NB4 (cell line): ENCODE measurements at regions not wholly inside any gene's neighbourhood (a gene's known extent, or its start where the extent isn't known, plus 50 kb on each side); places are given as distances from the start of the nearest gene placed in this dataset.

Source experiments
- DNase-seq: peaks from one replicate; pipeline ENCODE4 v3.0.0; 2010; ENCODE audit warnings: low read depth
- H3K4me3 ChIP-seq: one replicate; pipeline ENCODE4 v1.5.1; 2011; ENCODE audit warnings: mild to moderate bottlenecking, low read depth, low read length, moderate library complexity
- MYC ChIP-seq: IDR thresholded peaks from 2 replicates; pipeline ENCODE4 v1.6.1; 2011; ENCODE audit warnings: low read depth, low read length
- POLR2A ChIP-seq: IDR thresholded peaks from 2 replicates; pipeline ENCODE4 v1.6.1; 2011; ENCODE audit warnings: mild to moderate bottlenecking; ENCODE audit not compliant: insufficient read length; ENCODE audit errors: extremely low read depth
- TF ChIP-seq, protein P1 (sequence below): IDR thresholded peaks from 2 replicates; pipeline ENCODE4 v1.6.1; 2011; ENCODE audit warnings: low read depth, low read length
- TF ChIP-seq, protein P2 (sequence below): IDR thresholded peaks from one replicate; pipeline ENCODE4 v1.5.1; 2012; ENCODE audit warnings: low read depth, low read length

- DNase-seq: no peak
- TF ChIP-seq MYC (no peak), POLR2A (no peak)
- TF ChIP-seq, protein P1, sequence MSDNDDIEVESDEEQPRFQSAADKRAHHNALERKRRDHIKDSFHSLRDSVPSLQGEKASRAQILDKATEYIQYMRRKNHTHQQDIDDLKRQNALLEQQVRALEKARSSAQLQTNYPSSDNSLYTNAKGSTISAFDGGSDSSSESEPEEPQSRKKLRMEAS: no peak
- TF ChIP-seq, protein P2, sequence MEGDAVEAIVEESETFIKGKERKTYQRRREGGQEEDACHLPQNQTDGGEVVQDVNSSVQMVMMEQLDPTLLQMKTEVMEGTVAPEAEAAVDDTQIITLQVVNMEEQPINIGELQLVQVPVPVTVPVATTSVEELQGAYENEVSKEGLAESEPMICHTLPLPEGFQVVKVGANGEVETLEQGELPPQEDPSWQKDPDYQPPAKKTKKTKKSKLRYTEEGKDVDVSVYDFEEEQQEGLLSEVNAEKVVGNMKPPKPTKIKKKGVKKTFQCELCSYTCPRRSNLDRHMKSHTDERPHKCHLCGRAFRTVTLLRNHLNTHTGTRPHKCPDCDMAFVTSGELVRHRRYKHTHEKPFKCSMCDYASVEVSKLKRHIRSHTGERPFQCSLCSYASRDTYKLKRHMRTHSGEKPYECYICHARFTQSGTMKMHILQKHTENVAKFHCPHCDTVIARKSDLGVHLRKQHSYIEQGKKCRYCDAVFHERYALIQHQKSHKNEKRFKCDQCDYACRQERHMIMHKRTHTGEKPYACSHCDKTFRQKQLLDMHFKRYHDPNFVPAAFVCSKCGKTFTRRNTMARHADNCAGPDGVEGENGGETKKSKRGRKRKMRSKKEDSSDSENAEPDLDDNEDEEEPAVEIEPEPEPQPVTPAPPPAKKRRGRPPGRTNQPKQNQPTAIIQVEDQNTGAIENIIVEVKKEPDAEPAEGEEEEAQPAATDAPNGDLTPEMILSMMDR: no peak
These were observed 234.5 kb upstream of the MAN1A1 start for GRCh38 chr6:119584088-119584487.

DNA sequence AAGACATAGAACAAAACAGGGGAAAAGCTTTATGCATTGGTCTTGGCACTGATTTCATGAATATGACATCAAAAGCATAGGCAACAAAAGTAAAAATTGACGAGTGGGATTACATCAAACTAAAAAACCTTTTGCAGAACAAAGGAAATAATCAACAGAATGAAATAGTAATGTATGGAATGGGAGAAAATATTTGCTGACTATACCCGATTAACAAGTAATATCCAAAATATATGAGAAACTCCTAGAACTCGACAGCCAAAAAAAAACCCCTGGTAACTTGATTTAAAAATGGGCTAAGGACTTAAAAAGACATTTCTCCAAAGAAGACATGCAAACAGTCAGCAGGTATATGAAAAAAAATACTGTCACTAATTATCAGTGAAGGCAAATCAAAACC is 231.7 kb upstream of the MAN1A1 start:
- H3K4me3 ChIP-seq: no peak overlapping the region
- TF ChIP-seq MYC: no peak
- TF ChIP-seq POLR2A: no peak
- TF ChIP-seq, protein P1: no peak
- TF ChIP-seq, protein P2: no peak
- no peak for DNase-seq

More at GRCh38 chr6:119584088-119584487, 234.5 kb upstream of the MAN1A1 start:
- H3K4me3 ChIP-seq: no peak overlapping the region

DNA sequence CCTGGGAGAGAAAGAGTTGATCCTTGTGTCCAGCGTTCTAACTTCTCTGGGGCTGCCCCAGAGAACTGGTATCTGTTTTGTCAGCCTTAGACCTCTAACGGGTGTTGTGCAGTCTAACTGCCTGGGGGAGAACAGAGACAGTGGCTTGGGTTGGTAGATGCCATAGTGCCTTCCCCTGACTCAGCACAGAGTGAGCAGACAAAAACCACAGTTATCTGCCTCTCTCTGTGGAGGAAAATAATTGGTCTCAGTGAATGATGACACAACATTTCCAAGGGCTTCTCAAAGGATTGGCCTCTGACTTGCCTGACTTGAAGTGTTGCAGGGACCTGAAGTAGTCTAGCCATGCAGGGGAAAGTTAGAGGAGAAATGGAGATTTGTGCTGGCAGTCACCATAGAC is 226.2 kb upstream of the MAN1A1 start:
- no peak overlapping the region for H3K4me3 ChIP-seq
- no peak for TF ChIP-seq POLR2A
- TF ChIP-seq, protein P2: no peak
- TF ChIP-seq, protein P1: no peak
- no peak for TF ChIP-seq MYC
- no peak for DNase-seq

DNA sequence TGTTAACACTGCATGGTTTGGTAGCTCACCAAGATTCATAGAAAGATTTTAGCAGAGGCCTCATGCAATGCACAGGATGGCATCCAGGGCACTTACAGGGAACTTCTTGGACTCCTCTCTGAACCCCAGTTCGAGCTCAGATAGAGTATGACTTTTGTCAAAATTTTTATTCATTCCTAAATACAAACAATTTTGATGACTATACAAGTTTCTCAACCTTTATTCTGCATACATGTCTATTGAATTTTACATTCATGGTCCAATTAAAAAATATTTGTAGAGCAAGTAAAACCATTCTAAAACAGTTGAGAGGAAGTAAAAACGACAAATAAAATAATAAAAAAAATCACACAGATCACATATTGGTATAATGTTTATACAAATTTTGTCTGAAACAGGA is 219.0 kb upstream of the MAN1A1 start:
- no peak for DNase-seq
- no peak overlapping the region for H3K4me3 ChIP-seq
- no peak for TF ChIP-seq MYC
- TF ChIP-seq, protein P1: no peak
- no peak for TF ChIP-seq POLR2A
- TF ChIP-seq, protein P2: no peak

GRCh38 chr6:119566546-119567260 is 217.1 kb upstream of the MAN1A1 start:
- DNase-seq: no peak
- H3K4me3 ChIP-seq: no peak overlapping the region

More at GRCh38 chr6:119566546-119567260, 217.1 kb upstream of the MAN1A1 start:
- no peak for TF ChIP-seq MYC
- TF ChIP-seq POLR2A: no peak
- TF ChIP-seq, protein P2: no peak
- TF ChIP-seq, protein P1: no peak
